Right hindlimb (tissue), 1 donor: ENCODE measurements at regions not wholly inside any gene's neighbourhood (a gene's known extent, or its start where the extent isn't known, plus 50 kb on each side); places are given as distances from the start of the nearest gene placed in this dataset.

ENCODE experiments used
- DNase-seq: peaks from one replicate; pipeline ENCODE4 v3.0.0-alpha.2; 2018

- DNase-seq, result no peak
These were observed 52.0 kb upstream of the NPTX2 start for GRCh38 chr7:98565103-98565502.

- DNase-seq, result no peak
These were observed 54.1 kb upstream of the NPTX2 start for GRCh38 chr7:98562871-98563495.

- DNase-seq, result no peak
These were observed 54.7 kb upstream of the NPTX2 start for GRCh38 chr7:98562381-98562823.

DNA sequence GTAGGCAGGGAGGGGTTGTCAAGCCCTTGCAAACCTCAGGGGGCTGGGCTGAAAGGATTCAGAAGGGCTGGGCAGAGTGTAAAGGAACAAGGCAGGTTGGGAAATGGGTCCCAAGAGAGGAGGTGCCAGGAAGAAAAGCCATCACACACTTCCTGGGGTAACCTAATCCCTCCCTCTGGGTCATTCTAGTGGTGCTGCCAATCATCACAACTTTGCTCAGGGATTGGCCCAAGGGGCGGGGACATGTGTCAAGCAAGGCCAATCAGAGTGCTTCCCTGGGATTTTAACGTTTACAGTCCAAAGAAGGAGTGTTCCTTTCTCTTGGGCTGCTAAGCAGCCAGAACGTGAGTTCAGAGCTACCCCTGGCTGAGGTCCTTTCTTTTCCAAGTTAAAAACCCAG, 57.1 kb upstream of the NPTX2 start:
- no peak for DNase-seq

GRCh38 chr7:98559219-98559618, 57.9 kb upstream of the NPTX2 start:
- DNase-seq, result no peak

DNA sequence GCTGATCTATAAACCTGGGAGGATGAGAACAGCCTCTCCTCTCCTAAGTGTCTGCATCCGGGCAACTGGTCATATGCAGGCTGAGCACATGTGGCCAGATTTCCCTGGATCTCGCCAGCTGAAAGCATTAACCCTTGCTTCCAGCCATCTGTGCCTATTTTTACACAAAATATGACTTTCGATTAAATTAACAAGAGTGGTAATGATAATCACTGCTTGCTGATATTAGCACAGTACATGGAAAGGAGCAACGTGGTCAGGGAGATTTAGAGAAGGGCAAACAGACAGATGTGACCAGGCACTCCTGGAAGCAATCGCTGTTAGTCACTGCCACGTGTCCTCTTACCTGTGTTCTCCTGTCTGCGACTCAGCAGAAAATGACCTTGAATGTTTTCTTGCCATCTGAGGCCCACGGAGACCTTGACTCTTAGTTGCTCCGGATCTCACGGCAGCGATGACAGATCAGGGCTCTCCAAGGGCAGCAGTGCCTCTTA, 59.5 kb upstream of the NPTX2 start:
- DNase-seq, result no peak

GRCh38 chr7:98556288-98556687, 60.8 kb upstream of the NPTX2 start:
- DNase-seq, result no peak

DNA sequence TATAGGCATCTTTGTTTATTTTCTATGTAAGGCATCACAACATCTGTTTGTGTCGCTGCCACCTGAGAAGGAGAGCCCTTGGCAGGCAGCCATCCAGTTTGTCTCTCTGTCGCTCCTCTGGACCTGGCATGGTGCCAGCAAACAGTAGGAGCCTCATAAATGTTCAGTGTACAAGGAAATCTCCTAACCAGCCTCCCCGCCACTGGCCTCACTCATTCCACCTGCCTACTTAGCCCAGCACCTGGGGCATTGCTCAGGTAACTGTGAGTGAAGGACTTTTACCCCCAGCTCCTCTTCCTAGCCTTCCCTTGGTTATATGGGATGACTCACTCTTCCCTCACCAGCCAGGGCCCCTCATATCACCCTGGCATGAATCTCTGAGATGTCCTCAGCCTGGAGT, 61.7 kb upstream of the NPTX2 start:
- no peak for DNase-seq

DNA sequence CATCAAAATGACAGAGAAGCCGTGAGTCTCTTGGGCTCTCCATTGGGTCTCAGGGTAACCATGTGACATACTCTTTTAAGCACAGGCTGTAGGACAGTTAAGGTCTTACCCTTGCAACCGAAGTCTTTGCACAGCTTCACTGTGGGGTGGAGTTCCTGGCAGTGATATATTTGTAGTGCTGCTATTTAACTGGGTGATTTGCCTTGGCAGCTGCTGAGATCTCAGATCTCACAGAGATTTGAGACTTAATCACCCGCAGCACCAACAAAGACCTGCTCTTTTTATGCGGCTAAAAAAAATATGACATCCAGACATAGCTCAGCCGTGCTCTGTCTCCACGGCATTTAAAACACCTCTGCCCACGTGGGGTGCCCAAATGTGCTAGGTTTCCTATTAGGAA, 63.4 kb upstream of the NPTX2 start:
- no peak for DNase-seq

GRCh38 chr7:98551611-98552273, 65.3 kb upstream of the NPTX2 start:
- DNase-seq, result peak; percentile 27

- no peak for DNase-seq
These were observed 68.1 kb upstream of the NPTX2 start for GRCh38 chr7:98548971-98549370.

GRCh38 chr7:98548370-98548769, 68.7 kb upstream of the NPTX2 start:
- DNase-seq, result no peak

DNA sequence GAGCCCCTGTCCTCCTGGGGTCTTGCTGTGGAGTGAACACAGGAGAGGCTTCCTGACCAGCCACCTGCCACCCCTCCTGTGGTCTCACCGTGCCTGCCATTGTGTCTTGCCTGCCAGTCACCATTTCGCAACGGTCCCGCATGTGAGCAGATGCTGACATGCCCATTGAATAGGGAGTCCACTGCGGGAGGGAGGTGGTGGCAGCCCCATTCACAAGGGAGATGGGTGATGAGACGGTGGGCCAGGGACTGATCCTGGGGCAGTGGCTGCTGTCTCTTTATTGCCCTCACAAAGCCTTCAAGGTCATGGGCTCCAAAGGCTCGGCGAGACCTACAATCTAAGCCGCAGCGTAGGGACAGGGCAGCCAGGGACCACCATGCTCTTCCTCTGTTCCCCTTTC, 76.0 kb upstream of the NPTX2 start:
- DNase-seq, result no peak

DNA sequence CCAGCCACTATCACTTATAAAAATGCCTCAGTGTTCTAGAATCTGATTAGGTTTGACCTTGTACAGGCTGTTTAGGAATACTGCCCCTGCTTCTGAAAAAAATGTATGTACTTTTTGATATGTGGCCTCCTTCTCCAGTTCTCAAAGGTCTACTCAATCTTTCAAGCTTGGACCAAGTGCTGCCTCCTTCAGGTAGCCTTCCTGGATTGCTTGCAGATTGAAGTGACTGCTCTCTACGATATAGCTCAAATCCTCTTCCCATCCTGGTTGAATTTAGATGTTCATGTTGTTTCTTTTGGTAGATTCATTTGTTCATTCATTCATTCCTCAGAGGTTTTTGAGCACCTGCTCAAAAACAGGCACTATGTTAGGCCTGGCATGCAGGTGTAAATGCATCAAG, 77.2 kb upstream of the NPTX2 start:
- DNase-seq, result no peak

- no peak for DNase-seq
These were observed 80.3 kb upstream of the NPTX2 start for GRCh38 chr7:98536803-98537202.

GRCh38 chr7:98534493-98534892, 82.6 kb upstream of the NPTX2 start:
- no peak for DNase-seq

GRCh38 chr7:98531717-98532116, 85.4 kb upstream of the NPTX2 start:
- DNase-seq, result no peak

DNA sequence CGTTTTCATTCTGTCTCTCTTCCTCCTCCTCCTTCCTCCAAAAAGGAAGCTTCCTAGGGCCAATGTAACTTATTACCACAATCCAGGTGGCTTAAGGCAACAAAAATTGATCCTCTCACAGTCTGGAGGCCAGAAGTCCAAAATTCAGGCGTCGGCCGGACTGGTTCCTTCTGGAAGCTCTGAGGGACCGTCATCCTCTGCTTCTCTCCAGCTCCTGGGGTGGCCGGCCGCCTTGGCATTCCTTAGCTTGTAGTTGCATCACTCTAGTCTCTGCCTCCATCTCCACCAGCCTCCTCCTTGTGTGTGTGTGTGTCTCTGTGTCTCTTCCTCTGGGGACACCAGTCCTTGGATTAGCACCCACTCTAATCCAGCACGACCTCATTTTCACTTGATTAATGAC, 89.0 kb upstream of the NPTX2 start:
- no peak for DNase-seq

- DNase-seq, result no peak
These were observed 91.0 kb upstream of the NPTX2 start for GRCh38 chr7:98526059-98526458.

DNA sequence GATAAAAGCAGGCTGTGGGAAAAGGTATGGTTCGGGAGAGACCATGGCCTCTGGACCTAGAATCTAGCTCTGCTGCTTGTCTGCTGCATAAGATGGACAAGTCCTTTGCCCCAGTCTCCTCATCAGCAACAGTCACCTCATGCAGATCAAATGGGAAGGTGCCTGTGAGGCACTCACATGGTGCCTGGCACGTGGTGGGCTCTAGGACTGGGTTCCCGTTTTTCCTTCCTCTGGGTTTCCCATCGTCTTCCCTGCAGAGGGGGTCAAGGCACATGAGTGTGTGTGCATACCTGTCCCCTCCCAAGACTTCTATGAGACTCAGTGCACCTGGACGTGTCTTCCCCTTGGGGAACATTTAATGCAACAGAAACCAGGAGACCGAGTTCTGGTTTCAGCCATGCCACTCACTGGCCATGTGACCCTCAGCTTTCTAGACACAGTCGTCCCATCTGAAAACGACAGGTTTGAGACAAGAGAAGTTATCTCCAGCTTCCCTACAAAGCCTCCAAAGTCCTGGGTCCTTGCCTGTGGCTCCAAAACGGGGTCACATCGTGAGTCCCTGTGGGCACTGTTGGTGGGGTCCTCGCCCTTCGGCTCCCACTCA, 95.9 kb upstream of the NPTX2 start:
- DNase-seq, result no peak

- DNase-seq, result no peak
These were observed 96.6 kb upstream of the NPTX2 start for GRCh38 chr7:98520356-98520951.

- DNase-seq, result no peak
These were observed 98.7 kb upstream of the NPTX2 start for GRCh38 chr7:98518159-98518947.

DNA sequence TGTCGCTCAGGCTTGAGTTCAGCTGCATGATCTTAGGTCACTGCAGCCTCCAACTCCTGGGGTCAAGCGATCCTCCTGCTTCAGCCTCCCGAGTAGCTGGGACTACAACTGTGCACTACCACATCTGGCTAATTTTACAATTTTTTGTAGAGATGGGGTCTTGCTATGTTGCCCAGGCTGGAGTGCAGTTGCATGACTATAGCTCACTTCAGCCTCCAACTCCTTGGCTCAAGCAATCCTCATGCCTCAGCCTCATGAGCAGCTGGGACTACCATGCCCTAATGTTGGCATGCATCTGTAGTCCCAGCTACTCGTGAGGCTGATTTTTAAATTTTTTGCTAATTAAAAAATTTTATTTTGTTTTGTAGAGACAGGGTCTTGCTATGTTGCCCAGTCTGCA, 101.9 kb upstream of the NPTX2 start:
- no peak for DNase-seq
